HepG2 (cell line): ENCODE measurements at regions not wholly inside any gene's neighbourhood (a gene's known extent, or its start where the extent isn't known, plus 50 kb on each side); places are given as distances from the start of the nearest gene placed in this dataset.

Experiments used
- CC2D1A ChIP-seq: sonication (generic); formaldehyde crosslinking; IDR thresholded peaks from 2 replicates; pipeline ENCODE4 v1.8.1; 2023; ENCODE audit warnings: mild to moderate bottlenecking, missing genetic modification reagents
- EEA1 ChIP-seq: sonication (generic); formaldehyde crosslinking; IDR thresholded peaks from 2 replicates; pipeline ENCODE4 v1.5.1; 2020; ENCODE audit warnings: mild to moderate bottlenecking, missing genetic modification reagents, borderline replicate concordance
- HNRNPK ChIP-seq: fragments of 200-400 bp; formaldehyde crosslinking; IDR thresholded peaks from 2 replicates; pipeline ENCODE4 v1.6.1; 2018; ENCODE audit warnings: low read length, low read depth, moderate library complexity, mild to moderate bottlenecking; ENCODE audit not compliant: poor library complexity, severe bottlenecking
- KLF12 ChIP-seq: sonication (generic); formaldehyde crosslinking; IDR thresholded peaks from 2 replicates; pipeline ENCODE4 v1.4.0; 2020; ENCODE audit warnings: missing genetic modification reagents, borderline replicate concordance
- KLF13 ChIP-seq: sonication (generic); formaldehyde crosslinking; IDR thresholded peaks from 2 replicates; pipeline ENCODE4 v1.4.0; 2020; ENCODE audit warnings: mild to moderate bottlenecking, missing genetic modification reagents
- MTA1 ChIP-seq: sonication (generic); formaldehyde crosslinking; IDR thresholded peaks from 2 replicates; pipeline ENCODE4 v1.4.0; 2020; ENCODE audit warnings: missing genetic modification reagents, mild to moderate bottlenecking, borderline replicate concordance
- TAF15 ChIP-seq: fragments of 200-400 bp; formaldehyde crosslinking; IDR thresholded peaks from one replicate; pipeline ENCODE4 v1.6.1; 2018; ENCODE audit warnings: mild to moderate bottlenecking, low read depth, low read length; ENCODE audit not compliant: poor library complexity, severe bottlenecking
- TIGD3 ChIP-seq: sonication (generic); formaldehyde crosslinking; IDR thresholded peaks from 2 replicates; pipeline ENCODE4 v1.5.1; 2020; ENCODE audit warnings: mild to moderate bottlenecking, missing genetic modification reagents, borderline replicate concordance
- ZBTB7B ChIP-seq: sonication (generic); formaldehyde crosslinking; IDR thresholded peaks from 2 replicates; pipeline ENCODE4 v1.4.0; 2020; ENCODE audit warnings: missing genetic modification reagents
- ZNF430 ChIP-seq: sonication (generic); formaldehyde crosslinking; IDR thresholded peaks from 2 replicates; pipeline ENCODE4 v1.9.0; 2021; ENCODE audit warnings: mild to moderate bottlenecking, missing genetic modification reagents
- TF ChIP-seq, protein P1 (sequence below): IDR thresholded peaks from 2 replicates; pipeline ENCODE4 v1.6.1; 2016; ENCODE audit warnings: low read depth, missing genetic modification reagents, missing compliant biosample characterization
- TF ChIP-seq, protein P2 (sequence below): sonication (generic); formaldehyde crosslinking; IDR thresholded peaks from 2 replicates; pipeline ENCODE4 v1.9.0; 2021; ENCODE audit warnings: missing genetic modification reagents, borderline replicate concordance
- TF ChIP-seq, protein P3 (sequence below): sonication (generic); formaldehyde crosslinking; IDR thresholded peaks from 2 replicates; pipeline ENCODE4 v1.8.0; 2022; ENCODE audit warnings: mild to moderate bottlenecking, missing genetic modification reagents, moderate library complexity
- TF ChIP-seq, protein P4 (sequence below): sonication (generic); formaldehyde crosslinking; IDR thresholded peaks from 2 replicates; pipeline ENCODE4 v1.8.0; 2022; ENCODE audit warnings: missing genetic modification reagents, low read depth, mild to moderate bottlenecking, borderline replicate concordance
- TF ChIP-seq, protein P5 (sequence below): sonication (generic); formaldehyde crosslinking; IDR thresholded peaks from 2 replicates; pipeline ENCODE4 v1.4.0; 2020; ENCODE audit warnings: low read depth, mild to moderate bottlenecking, missing genetic modification reagents
- TF ChIP-seq, protein P6 (sequence below): fragments of 450-650 bp; IDR thresholded peaks from 2 replicates; pipeline ENCODE4 v1.6.1; 2016

- TF ChIP-seq, protein P1, sequence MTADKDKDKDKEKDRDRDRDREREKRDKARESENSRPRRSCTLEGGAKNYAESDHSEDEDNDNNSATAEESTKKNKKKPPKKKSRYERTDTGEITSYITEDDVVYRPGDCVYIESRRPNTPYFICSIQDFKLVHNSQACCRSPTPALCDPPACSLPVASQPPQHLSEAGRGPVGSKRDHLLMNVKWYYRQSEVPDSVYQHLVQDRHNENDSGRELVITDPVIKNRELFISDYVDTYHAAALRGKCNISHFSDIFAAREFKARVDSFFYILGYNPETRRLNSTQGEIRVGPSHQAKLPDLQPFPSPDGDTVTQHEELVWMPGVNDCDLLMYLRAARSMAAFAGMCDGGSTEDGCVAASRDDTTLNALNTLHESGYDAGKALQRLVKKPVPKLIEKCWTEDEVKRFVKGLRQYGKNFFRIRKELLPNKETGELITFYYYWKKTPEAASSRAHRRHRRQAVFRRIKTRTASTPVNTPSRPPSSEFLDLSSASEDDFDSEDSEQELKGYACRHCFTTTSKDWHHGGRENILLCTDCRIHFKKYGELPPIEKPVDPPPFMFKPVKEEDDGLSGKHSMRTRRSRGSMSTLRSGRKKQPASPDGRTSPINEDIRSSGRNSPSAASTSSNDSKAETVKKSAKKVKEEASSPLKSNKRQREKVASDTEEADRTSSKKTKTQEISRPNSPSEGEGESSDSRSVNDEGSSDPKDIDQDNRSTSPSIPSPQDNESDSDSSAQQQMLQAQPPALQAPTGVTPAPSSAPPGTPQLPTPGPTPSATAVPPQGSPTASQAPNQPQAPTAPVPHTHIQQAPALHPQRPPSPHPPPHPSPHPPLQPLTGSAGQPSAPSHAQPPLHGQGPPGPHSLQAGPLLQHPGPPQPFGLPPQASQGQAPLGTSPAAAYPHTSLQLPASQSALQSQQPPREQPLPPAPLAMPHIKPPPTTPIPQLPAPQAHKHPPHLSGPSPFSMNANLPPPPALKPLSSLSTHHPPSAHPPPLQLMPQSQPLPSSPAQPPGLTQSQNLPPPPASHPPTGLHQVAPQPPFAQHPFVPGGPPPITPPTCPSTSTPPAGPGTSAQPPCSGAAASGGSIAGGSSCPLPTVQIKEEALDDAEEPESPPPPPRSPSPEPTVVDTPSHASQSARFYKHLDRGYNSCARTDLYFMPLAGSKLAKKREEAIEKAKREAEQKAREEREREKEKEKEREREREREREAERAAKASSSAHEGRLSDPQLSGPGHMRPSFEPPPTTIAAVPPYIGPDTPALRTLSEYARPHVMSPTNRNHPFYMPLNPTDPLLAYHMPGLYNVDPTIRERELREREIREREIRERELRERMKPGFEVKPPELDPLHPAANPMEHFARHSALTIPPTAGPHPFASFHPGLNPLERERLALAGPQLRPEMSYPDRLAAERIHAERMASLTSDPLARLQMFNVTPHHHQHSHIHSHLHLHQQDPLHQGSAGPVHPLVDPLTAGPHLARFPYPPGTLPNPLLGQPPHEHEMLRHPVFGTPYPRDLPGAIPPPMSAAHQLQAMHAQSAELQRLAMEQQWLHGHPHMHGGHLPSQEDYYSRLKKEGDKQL (CRISPR knock-in tag), result no peak
- no peak for TF ChIP-seq TAF15
- TF ChIP-seq, protein P2, sequence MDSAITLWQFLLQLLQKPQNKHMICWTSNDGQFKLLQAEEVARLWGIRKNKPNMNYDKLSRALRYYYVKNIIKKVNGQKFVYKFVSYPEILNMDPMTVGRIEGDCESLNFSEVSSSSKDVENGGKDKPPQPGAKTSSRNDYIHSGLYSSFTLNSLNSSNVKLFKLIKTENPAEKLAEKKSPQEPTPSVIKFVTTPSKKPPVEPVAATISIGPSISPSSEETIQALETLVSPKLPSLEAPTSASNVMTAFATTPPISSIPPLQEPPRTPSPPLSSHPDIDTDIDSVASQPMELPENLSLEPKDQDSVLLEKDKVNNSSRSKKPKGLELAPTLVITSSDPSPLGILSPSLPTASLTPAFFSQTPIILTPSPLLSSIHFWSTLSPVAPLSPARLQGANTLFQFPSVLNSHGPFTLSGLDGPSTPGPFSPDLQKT (CRISPR knock-in tag), result no peak
- TF ChIP-seq KLF13 (CRISPR knock-in tag), result no peak
- TF ChIP-seq ZNF430, result no peak
- TF ChIP-seq, protein P3, sequence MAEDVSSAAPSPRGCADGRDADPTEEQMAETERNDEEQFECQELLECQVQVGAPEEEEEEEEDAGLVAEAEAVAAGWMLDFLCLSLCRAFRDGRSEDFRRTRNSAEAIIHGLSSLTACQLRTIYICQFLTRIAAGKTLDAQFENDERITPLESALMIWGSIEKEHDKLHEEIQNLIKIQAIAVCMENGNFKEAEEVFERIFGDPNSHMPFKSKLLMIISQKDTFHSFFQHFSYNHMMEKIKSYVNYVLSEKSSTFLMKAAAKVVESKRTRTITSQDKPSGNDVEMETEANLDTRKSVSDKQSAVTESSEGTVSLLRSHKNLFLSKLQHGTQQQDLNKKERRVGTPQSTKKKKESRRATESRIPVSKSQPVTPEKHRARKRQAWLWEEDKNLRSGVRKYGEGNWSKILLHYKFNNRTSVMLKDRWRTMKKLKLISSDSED, result no peak
- no peak; the same call in none of the 2 replicates for TF ChIP-seq ZBTB7B
- TF ChIP-seq, protein P4, sequence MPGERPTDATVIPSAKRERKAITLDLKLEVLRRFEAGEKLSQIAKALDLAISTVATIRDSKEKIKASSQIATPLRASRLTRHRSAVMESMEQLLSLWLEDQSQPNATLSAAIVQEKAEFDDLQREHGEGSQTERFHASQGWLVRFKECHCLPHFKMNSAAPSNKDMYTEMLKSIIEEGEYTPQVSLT, result no peak
- TF ChIP-seq KLF12 (CRISPR knock-in tag), result peak; percentile 75; the same call in 1 of the 2 replicates
- TF ChIP-seq, protein P5, sequence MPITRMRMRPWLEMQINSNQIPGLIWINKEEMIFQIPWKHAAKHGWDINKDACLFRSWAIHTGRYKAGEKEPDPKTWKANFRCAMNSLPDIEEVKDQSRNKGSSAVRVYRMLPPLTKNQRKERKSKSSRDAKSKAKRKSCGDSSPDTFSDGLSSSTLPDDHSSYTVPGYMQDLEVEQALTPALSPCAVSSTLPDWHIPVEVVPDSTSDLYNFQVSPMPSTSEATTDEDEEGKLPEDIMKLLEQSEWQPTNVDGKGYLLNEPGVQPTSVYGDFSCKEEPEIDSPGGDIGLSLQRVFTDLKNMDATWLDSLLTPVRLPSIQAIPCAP (CRISPR knock-in tag), result no peak
- TF ChIP-seq, protein P6, sequence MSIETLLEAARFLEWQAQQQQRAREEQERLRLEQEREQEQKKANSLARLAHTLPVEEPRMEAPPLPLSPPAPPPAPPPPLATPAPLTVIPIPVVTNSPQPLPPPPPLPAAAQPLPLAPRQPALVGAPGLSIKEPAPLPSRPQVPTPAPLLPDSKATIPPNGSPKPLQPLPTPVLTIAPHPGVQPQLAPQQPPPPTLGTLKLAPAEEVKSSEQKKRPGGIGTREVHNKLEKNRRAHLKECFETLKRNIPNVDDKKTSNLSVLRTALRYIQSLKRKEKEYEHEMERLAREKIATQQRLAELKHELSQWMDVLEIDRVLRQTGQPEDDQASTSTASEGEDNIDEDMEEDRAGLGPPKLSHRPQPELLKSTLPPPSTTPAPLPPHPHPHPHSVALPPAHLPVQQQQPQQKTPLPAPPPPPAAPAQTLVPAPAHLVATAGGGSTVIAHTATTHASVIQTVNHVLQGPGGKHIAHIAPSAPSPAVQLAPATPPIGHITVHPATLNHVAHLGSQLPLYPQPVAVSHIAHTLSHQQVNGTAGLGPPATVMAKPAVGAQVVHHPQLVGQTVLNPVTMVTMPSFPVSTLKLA, result no peak
- 0 out of 2 replicates have a peak, but pooled peaks have one; percentile 43 for TF ChIP-seq EEA1 (CRISPR knock-in tag)
- TF ChIP-seq HNRNPK, result no peak
- TF ChIP-seq MTA1, result no peak
- TF ChIP-seq CC2D1A (CRISPR knock-in tag), result no peak
- TF ChIP-seq TIGD3 (CRISPR knock-in tag), result no peak
Observed at GRCh38 chr14:53217316-53217994, 64.3 kb upstream of the DDHD1 start (continued).
